Mesothelial cell of epicardium (in vitro differentiated cells): ENCODE measurements at regions not wholly inside any gene's neighbourhood (a gene's known extent, or its start where the extent isn't known, plus 50 kb on each side); places are given as distances from the start of the nearest gene placed in this dataset.

ENCODE experiments used
- DNase-seq, 2 experiments: peaks; one replicate each; pipeline ENCODE4 v3.0.0; 2021; ENCODE audit warnings: low spot score in 2 of 2; ENCODE audit not compliant: unreplicated experiment in 2 of 2
- H3K27ac Mint-ChIP-seq: 2 replicates; pipeline ENCODE4 v1.8.0; 2021; ENCODE audit warnings: mixed read lengths
- H3K27me3 Mint-ChIP-seq: 2 replicates; pipeline ENCODE4 v1.8.0; 2021; ENCODE audit warnings: low read depth, mixed read lengths
- H3K36me3 Mint-ChIP-seq: 2 replicates; pipeline ENCODE4 v1.8.0; 2021; ENCODE audit warnings: mixed read lengths
- H3K4me1 Mint-ChIP-seq: 2 replicates; pipeline ENCODE4 v1.8.0; 2021; ENCODE audit warnings: mixed read lengths
- H3K4me3 Mint-ChIP-seq: 2 replicates; pipeline ENCODE4 v1.8.0; 2021; ENCODE audit warnings: mild to moderate bottlenecking, moderate library complexity, mixed read lengths
- H3K9me3 Mint-ChIP-seq: 2 replicates; pipeline ENCODE4 v1.8.0; 2021; ENCODE audit warnings: mixed read lengths
- TF ChIP-seq, protein P1 (sequence below): fragments of 200-600 bp; sonication (generic); IDR thresholded peaks from one replicate; pipeline ENCODE4 v1.5.0; 2021; ENCODE audit warnings: antibody characterized with exemption; ENCODE audit not compliant: unreplicated experiment

DNA sequence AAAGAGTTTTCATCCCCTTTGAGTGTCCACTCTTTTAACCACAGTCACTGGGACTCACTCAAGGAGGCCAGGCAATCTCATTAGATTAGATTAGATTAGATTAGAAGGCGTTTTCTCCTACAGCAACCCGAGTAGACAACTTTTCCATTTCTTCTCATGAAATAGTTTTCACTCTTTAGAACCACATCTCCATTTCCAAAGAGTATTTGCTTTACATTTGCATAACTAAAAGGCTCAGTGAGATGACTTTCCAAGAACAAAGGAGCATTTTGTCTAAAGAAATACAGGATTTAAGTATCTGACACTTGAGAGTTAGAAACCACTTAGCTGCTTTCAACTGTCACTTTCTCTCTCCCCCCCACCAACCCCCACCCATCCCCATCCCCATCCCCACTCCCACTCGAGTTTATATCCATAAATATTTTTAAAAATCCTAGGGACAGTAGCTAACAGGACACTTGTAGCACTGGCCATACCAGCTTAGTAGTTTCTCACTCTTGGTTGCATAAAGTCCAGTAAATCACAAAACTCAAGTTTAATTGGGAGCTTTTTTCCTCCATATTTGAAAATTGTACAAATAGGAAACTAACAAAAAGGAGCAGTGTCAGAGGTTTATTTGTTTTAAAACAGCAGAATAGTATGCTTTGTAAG, 2202.9 kb upstream of the WWC1 start:
- H3K4me3 Mint-ChIP-seq = no peak overlapping the region
- H3K27me3 Mint-ChIP-seq = no peaks in the 10 kb centered on the region
- H3K36me3 Mint-ChIP-seq = no peaks in the 10 kb centered on the region

GRCh38 chr5:166091931-166092330, 2199.5 kb upstream of the WWC1 start:
- Mint-ChIP-seq H3K9me3 (peaks cover 13% of the 10 kb centered on the region), H3K36me3 (no peaks in the 10 kb centered on the region), H3K27ac (no peak overlapping the region), H3K27me3 (no peaks in the 10 kb centered on the region), H3K4me3 (no peak overlapping the region), H3K4me1 (peaks cover 5% of the 10 kb centered on the region)
- TF ChIP-seq, protein P1, sequence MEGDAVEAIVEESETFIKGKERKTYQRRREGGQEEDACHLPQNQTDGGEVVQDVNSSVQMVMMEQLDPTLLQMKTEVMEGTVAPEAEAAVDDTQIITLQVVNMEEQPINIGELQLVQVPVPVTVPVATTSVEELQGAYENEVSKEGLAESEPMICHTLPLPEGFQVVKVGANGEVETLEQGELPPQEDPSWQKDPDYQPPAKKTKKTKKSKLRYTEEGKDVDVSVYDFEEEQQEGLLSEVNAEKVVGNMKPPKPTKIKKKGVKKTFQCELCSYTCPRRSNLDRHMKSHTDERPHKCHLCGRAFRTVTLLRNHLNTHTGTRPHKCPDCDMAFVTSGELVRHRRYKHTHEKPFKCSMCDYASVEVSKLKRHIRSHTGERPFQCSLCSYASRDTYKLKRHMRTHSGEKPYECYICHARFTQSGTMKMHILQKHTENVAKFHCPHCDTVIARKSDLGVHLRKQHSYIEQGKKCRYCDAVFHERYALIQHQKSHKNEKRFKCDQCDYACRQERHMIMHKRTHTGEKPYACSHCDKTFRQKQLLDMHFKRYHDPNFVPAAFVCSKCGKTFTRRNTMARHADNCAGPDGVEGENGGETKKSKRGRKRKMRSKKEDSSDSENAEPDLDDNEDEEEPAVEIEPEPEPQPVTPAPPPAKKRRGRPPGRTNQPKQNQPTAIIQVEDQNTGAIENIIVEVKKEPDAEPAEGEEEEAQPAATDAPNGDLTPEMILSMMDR = no peak
- DNase-seq = no peak

More for the DNA sequence above, 2202.9 kb upstream of the WWC1 start:
- H3K27ac Mint-ChIP-seq = no peak overlapping the region
- DNase-seq = no peak
- H3K4me1 Mint-ChIP-seq = peaks cover 32% of the 10 kb centered on the region
- peaks cover 6% of the 10 kb centered on the region for H3K9me3 Mint-ChIP-seq
- TF ChIP-seq, protein P1 = no peak

GRCh38 chr5:166093312-166093711, 2198.1 kb upstream of the WWC1 start:
- Mint-ChIP-seq H3K36me3 (no peaks in the 10 kb centered on the region), H3K4me3 (no peak overlapping the region), H3K9me3 (peaks cover 13% of the 10 kb centered on the region), H3K4me1 (no peaks in the 10 kb centered on the region), H3K27me3 (no peaks in the 10 kb centered on the region), H3K27ac (no peak overlapping the region)
- DNase-seq = no peak
- TF ChIP-seq, protein P1 = no peak

DNA sequence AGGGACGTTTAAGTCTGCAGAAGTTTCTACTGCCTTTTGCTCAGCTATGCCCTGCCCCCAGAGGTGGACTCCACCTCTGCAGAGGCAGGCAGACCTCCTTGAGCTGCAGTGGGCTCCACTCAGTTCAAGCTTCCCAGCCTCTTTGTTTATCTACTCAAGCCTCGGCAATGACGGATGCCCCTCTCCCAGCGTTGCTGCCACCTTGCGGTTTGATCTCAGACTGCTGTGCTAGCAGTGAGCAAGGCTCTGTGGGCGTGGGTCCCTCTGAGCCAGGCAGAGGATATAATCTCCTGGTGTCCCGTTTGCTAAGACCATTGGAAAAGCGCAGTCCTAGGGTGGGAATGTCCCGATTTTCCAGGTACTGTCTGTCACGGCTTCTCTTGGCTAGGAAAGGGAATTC, 2188.5 kb upstream of the WWC1 start:
- peaks cover 8% of the 10 kb centered on the region for H3K36me3 Mint-ChIP-seq
- DNase-seq = no peak
- no peak overlapping the region for H3K4me3 Mint-ChIP-seq
- TF ChIP-seq, protein P1 = no peak
- H3K27me3 Mint-ChIP-seq = no peaks in the 10 kb centered on the region
- H3K27ac Mint-ChIP-seq = no peak overlapping the region
- peaks cover 4% of the 10 kb centered on the region for H3K4me1 Mint-ChIP-seq
- H3K9me3 Mint-ChIP-seq = peaks cover 18% of the 10 kb centered on the region

GRCh38 chr5:166111021-166111420, 2180.4 kb upstream of the WWC1 start:
- no peak overlapping the region for H3K27ac Mint-ChIP-seq
- H3K36me3 Mint-ChIP-seq = peaks cover 3% of the 10 kb centered on the region
- no peak overlapping the region for H3K4me3 Mint-ChIP-seq

More at GRCh38 chr5:166111021-166111420, 2180.4 kb upstream of the WWC1 start:
- Mint-ChIP-seq H3K27me3 (no peaks in the 10 kb centered on the region), H3K9me3 (peaks cover 4% of the 10 kb centered on the region), H3K4me1 (no peaks in the 10 kb centered on the region)
- no peak for DNase-seq
- TF ChIP-seq, protein P1 = no peak
